ENCODE measurements at regions not wholly inside any gene's neighbourhood (a gene's known extent, or its start where the extent isn't known, plus 50 kb on each side); places are given as distances from the start of the nearest gene placed in this dataset.
"Not testable (repeated sequence)": the region's sequence is repeated elsewhere in the genome, so short reads cannot be mapped to it uniquely, and the experiment has no call there.

DNA sequence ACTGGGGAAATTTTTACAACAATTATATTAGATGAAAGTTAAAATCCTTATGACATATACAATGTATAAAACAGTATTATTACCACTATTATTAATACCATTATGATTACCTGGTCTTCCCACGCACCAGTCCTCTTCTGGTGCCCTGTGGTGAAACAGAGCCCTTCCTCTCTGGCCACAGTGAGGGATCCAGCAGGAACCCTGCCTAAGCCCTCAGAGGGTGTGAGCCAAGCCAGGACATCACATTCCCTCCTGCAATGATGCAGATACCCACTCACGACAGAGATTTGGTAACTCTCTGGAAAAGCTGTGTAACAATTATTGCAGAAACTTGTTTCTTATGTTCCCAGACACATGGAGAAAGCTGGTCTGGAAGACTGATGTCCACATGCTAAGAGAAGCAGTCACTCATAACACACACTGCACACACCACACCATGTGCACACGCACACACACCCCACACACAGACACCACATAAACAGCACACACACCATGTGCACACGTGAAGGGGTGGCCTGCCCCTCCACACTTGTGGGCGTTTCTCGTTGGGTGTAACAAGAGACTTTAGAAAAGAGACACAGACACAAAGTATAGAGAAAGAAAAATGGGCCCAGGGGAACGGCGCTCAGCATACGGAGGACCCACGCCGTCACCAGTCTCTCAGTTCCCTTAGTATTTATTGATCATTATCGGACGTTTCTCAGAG lies 1373.8 kb upstream of the DEFB115 start:
- DNase-seq, result not testable (repeated sequence)

- DNase-seq, result not testable (repeated sequence)
These were observed 1373.1 kb upstream of the DEFB115 start for GRCh38 chr20:29884322-29884721.

DNA sequence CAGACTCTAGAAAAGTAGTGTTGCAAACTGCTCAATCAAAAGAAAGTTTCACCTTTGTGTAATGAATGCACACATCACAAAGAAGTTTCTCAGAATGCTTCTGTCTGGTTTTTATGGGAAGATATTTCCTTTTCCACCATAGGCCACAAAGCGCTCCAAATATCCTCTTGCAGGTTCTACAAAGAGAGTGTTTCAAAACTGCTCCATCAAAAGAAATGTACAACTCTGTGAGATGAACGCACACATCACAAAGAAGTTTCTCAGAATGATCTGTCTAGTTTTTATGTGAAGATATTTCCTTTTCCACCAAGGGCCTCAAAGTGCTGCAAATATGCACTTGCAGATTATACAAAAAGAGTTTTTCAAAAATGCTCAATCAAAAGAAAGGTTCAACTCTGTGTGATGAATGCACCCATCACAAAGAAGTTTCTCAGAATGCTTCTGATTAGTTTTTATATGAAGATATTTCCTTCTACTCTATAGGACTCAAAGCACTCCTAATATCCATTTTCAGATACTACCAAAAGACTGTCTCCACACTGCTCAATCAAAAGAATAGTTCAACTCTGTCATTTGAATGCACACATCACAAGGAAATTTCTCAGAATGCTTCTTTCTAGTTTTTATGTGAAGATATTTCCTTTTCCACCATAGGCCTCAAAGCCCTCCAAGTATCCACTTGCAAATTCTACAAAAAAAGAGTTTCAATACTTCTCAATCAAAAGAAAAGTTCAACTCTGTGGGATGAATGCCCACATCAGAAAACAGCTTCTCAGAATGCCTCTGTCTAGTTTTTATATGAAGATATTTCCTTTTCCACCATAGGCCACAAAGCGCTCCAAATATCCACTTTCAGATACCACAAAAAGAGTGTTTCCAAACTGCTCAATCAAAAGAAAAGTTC lies 1371.9 kb upstream of the DEFB115 start:
- not testable (repeated sequence) for DNase-seq

- not testable (repeated sequence) for DNase-seq
These were observed 1365.9 kb upstream of the DEFB115 start for GRCh38 chr20:29891555-29891954.

Measured in activated T-cell treated with anti-CD3 and anti-CD28 coated beads, Interleukin-2, amount 50 U/mL, for 1 hour (primary cell).